HepG2 (cell line): ENCODE measurements at regions not wholly inside any gene's neighbourhood (a gene's known extent, or its start where the extent isn't known, plus 50 kb on each side); places are given as distances from the start of the nearest gene placed in this dataset.

ENCODE experiments used
- CENPBD1 ChIP-seq: sonication (generic); formaldehyde crosslinking; IDR thresholded peaks from 2 replicates; pipeline ENCODE4 v1.8.0; 2022; ENCODE audit warnings: missing genetic modification reagents, low read depth, mild to moderate bottlenecking, borderline replicate concordance
- FOXJ3 ChIP-seq: sonication (generic); formaldehyde crosslinking; IDR thresholded peaks from 2 replicates; pipeline ENCODE4 v1.4.0; 2020; ENCODE audit warnings: missing genetic modification reagents, mild to moderate bottlenecking, borderline replicate concordance
- ZNF512B ChIP-seq: sonication (generic); formaldehyde crosslinking; IDR thresholded peaks from 2 replicates; pipeline ENCODE4 v1.5.1; 2020; ENCODE audit warnings: missing genetic modification reagents, mild to moderate bottlenecking, borderline replicate concordance
- TF ChIP-seq, protein P1 (sequence below): sonication (generic); formaldehyde crosslinking; IDR thresholded peaks from 2 replicates; pipeline ENCODE4 v1.4.0; 2020; ENCODE audit warnings: mild to moderate bottlenecking, missing genetic modification reagents
- TF ChIP-seq, protein P2 (sequence below): sonication (generic); formaldehyde crosslinking; IDR thresholded peaks from 2 replicates; pipeline ENCODE4 v1.5.1; 2020; ENCODE audit warnings: mild to moderate bottlenecking, missing genetic modification reagents, borderline replicate concordance
- TF ChIP-seq, protein P3 (sequence below): sonication (generic); formaldehyde crosslinking; IDR thresholded peaks from 2 replicates; pipeline ENCODE4 v1.4.0; 2020; ENCODE audit warnings: missing genetic modification reagents

DNA sequence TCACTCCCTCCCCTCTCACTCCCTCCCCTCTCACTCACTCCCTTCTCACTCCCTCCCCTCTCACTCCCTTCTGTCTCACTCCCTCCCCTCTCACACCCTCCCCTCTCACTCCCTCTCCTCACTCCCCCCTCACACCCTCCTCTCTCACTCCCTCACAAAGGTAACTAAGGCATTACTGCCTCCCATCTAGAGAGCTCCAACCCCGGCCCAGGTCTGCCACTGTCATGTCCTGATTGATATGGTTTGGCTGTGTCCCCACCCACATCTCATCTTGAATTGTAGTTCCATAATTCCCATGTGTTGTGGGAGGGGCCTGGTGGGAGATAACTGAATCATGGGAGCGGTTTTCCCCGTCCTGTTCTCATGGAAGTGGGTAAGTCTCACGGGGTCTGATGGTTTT, 359.9 kb upstream of the MYT1L start (continued):
- TF ChIP-seq, protein P1, sequence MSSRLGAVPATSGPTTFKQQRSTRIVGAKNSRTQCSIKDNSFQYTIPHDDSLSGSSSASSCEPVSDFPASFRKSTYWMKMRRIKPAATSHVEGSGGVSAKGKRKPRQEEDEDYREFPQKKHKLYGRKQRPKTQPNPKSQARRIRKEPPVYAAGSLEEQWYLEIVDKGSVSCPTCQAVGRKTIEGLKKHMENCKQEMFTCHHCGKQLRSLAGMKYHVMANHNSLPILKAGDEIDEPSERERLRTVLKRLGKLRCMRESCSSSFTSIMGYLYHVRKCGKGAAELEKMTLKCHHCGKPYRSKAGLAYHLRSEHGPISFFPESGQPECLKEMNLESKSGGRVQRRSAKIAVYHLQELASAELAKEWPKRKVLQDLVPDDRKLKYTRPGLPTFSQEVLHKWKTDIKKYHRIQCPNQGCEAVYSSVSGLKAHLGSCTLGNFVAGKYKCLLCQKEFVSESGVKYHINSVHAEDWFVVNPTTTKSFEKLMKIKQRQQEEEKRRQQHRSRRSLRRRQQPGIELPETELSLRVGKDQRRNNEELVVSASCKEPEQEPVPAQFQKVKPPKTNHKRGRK, result no peak
- TF ChIP-seq, protein P2, sequence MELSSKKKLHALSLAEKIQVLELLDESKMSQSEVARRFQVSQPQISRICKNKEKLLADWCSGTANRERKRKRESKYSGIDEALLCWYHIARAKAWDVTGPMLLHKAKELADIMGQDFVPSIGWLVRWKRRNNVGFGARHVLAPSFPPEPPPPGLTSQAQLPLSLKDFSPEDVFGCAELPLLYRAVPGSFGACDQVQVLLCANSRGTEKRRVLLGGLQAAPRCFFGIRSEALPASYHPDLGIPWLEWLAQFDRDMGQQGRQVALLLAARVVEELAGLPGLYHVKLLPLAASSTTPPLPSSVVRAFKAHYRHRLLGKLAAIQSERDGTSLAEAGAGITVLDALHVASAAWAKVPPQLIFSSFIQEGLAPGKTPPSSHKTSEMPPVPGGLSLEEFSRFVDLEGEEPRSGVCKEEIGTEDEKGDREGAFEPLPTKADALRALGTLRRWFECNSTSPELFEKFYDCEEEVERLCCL (CRISPR knock-in tag), result no peak
- no peak for TF ChIP-seq CENPBD1 (CRISPR knock-in tag)
- TF ChIP-seq ZNF512B (CRISPR knock-in tag), result no peak
- no peak for TF ChIP-seq FOXJ3
- TF ChIP-seq, protein P3, sequence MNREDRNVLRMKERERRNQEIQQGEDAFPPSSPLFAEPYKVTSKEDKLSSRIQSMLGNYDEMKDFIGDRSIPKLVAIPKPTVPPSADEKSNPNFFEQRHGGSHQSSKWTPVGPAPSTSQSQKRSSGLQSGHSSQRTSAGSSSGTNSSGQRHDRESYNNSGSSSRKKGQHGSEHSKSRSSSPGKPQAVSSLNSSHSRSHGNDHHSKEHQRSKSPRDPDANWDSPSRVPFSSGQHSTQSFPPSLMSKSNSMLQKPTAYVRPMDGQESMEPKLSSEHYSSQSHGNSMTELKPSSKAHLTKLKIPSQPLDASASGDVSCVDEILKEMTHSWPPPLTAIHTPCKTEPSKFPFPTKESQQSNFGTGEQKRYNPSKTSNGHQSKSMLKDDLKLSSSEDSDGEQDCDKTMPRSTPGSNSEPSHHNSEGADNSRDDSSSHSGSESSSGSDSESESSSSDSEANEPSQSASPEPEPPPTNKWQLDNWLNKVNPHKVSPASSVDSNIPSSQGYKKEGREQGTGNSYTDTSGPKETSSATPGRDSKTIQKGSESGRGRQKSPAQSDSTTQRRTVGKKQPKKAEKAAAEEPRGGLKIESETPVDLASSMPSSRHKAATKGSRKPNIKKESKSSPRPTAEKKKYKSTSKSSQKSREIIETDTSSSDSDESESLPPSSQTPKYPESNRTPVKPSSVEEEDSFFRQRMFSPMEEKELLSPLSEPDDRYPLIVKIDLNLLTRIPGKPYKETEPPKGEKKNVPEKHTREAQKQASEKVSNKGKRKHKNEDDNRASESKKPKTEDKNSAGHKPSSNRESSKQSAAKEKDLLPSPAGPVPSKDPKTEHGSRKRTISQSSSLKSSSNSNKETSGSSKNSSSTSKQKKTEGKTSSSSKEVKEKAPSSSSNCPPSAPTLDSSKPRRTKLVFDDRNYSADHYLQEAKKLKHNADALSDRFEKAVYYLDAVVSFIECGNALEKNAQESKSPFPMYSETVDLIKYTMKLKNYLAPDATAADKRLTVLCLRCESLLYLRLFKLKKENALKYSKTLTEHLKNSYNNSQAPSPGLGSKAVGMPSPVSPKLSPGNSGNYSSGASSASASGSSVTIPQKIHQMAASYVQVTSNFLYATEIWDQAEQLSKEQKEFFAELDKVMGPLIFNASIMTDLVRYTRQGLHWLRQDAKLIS (CRISPR knock-in tag), result no peak
